VCaP (cell line): ENCODE measurements at regions not wholly inside any gene's neighbourhood (a gene's known extent, or its start where the extent isn't known, plus 50 kb on each side); places are given as distances from the start of the nearest gene placed in this dataset.

Source experiments
- H3K27ac ChIP-seq: fragments of 450-650 bp; 2 replicates; pipeline ENCODE4 v1.5.1; 2017
- TF ChIP-seq, protein P1 (sequence below): fragments of 450-650 bp; conservative IDR thresholded peaks from 2 replicates; pipeline ENCODE4 v1.5.1; 2017; ENCODE audit warnings: mild to moderate bottlenecking, moderate library complexity

DNA sequence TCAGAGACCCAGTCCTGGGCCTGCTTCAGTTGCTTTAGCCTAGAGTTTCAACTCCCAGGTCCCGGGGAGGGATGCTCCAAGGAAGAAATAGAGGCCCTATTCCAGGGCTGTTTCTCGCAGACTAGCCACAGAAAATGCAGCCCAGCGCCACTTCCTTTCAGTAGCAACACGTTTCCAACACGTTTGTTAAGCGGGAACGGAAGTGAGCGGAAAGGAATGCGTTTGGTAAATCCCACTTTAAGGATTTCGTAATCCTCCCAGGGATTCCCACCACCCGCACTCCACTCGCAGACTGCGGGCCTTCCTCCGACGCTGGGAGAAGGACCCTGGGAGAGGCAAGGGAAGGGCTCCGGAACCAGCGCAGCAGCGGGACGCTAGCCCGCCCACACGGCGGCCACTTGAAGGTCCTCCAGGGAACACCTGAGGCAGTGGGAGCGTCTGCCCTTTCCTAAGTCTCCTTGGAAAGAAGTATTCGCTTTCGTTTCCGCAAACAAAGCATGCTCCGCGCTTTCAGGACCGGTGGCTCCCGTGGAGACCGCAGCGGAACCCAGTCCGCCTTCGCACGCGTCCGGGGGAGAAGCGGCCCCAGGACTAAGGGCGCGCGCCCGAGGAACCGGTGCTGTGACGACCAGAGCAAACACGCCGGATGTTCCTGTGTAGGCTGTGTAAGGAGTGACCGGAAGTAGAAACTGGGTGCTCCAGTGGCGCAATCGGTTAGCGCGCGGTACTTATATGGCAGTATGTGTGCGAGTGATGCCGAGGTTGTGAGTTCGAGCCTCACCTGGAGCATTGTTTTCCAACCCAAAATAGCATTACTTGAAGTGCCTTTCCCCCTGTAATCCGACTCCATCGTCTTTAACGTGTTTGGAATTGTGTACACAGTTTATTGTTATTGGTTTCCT is 227.6 kb upstream of the PRSS16 start:
- H3K27ac ChIP-seq, result peak overlapping the region; percentile 97
- TF ChIP-seq, protein P1, sequence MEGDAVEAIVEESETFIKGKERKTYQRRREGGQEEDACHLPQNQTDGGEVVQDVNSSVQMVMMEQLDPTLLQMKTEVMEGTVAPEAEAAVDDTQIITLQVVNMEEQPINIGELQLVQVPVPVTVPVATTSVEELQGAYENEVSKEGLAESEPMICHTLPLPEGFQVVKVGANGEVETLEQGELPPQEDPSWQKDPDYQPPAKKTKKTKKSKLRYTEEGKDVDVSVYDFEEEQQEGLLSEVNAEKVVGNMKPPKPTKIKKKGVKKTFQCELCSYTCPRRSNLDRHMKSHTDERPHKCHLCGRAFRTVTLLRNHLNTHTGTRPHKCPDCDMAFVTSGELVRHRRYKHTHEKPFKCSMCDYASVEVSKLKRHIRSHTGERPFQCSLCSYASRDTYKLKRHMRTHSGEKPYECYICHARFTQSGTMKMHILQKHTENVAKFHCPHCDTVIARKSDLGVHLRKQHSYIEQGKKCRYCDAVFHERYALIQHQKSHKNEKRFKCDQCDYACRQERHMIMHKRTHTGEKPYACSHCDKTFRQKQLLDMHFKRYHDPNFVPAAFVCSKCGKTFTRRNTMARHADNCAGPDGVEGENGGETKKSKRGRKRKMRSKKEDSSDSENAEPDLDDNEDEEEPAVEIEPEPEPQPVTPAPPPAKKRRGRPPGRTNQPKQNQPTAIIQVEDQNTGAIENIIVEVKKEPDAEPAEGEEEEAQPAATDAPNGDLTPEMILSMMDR, result no peak

GRCh38 chr6:27020553-27020880 is 227.0 kb upstream of the PRSS16 start:
- H3K27ac ChIP-seq, result peak overlapping the region; percentile 97
- TF ChIP-seq, protein P1, result no peak

DNA sequence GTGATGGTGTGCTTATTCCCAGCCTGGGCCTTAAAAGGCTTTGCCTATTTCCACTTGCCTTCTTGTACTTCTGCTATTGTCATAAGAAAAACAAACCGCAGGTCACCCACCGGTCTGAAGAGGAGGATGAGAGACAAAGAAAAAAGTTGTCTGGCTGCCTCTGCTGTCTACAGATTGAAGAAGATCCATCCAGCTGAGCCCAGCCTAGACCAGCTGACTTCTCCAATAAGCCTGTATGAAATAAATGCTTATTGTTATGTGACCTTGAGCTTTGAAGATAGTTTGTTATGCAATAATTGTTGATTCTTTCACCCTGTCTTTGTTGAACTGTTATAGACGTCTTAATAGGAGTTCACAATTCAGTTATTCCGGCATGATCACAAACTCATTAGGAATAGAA is 223.8 kb upstream of the PRSS16 start:
- TF ChIP-seq, protein P1, result no peak
- no peak overlapping the region for H3K27ac ChIP-seq

DNA sequence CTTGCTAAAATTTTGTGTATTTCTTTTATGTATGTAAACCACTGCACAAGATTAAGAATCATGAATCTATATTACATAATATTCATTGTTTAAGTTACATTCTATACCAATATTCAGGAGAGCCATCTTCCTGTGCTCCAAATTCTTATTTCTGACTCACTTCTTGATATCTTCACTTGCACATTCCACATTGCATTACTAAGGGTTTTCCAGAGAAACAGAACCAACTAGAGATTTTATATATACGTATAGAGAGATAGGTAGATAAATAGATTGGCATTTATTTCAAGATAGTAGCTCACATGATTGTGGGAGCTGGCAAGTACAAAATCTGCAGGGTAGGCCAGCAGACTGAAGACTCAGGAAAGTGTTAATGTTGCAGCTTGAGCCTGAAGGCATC is 222.2 kb upstream of the PRSS16 start:
- TF ChIP-seq, protein P1, result no peak
- H3K27ac ChIP-seq, result no peak overlapping the region

GRCh38 chr6:27026361-27026760 is 221.1 kb upstream of the PRSS16 start:
- no peak overlapping the region for H3K27ac ChIP-seq
- TF ChIP-seq, protein P1, result no peak

DNA sequence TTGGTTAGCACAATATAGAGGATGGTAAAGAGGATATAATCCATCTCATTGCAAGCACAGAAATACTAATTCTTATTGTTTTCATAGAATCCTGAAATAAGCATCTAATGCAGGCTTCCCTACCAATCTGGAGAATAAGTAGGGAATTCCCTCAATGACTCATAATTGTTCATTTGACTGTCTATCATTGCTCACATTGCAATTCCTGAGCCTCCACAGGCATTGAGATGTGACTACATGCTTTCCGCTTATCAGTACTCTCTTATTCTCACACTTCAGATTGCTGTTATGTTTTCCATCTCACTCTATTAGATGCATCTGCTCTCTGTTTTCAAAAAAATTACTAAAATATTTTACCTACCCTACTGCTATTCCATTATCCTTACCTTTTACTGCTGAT is 216.2 kb upstream of the PRSS16 start:
- peak overlapping the region; percentile 91 for H3K27ac ChIP-seq
- TF ChIP-seq, protein P1, result no peak

DNA sequence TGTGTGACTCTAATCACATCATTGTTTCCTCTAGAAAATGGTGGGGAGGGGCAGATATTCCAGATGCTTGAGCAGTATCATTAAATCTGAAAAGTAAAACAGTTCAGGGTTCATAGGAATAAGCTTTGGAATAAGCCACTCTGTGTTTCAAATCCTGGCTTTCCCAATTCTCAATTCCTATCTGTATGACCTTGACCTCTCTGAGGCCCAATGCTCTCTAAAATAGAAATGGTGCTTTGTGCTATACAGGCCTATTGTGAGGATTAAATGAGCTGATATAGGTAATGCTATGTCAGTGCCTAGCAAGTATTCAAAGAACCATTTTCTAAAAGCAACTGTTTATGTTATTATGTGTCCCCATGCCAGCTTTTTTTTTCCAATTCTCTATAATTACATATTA is 209.0 kb upstream of the PRSS16 start:
- TF ChIP-seq, protein P1, result no peak
- no peak overlapping the region for H3K27ac ChIP-seq
